Nephron (organoid): ENCODE measurements at regions not wholly inside any gene's neighbourhood (a gene's known extent, or its start where the extent isn't known, plus 50 kb on each side); places are given as distances from the start of the nearest gene placed in this dataset.
"Not testable (repeated sequence)": the region's sequence is repeated elsewhere in the genome, so short reads cannot be mapped to it uniquely, and the experiment has no call there.

Experiments
- H3K27ac Mint-ChIP-seq, 3 experiments: 2 replicates each; pipeline ENCODE4 v1.8.0; 2020; ENCODE audit warnings: mixed read lengths in 3 of 3, mild to moderate bottlenecking in 2 of 3, moderate library complexity in 1 of 3
- H3K27me3 Mint-ChIP-seq: 2 replicates; pipeline ENCODE4 v1.8.0; 2021; ENCODE audit warnings: low read depth, mild to moderate bottlenecking, moderate library complexity, mixed read lengths
- H3K36me3 Mint-ChIP-seq: 2 replicates; pipeline ENCODE4 v1.8.0; 2020; ENCODE audit warnings: low read depth, mixed read lengths
- H3K4me1 Mint-ChIP-seq: 2 replicates; pipeline ENCODE4 v1.8.0; 2020; ENCODE audit warnings: mixed read lengths
- H3K4me3 Mint-ChIP-seq, 3 experiments: 2 replicates each; pipeline ENCODE4 v1.8.0; 2020; ENCODE audit warnings: mild to moderate bottlenecking in 3 of 3, mixed read lengths in 3 of 3, moderate library complexity in 2 of 3
- H3K9me3 Mint-ChIP-seq: 2 replicates; pipeline ENCODE4 v1.8.0; 2020; ENCODE audit warnings: mixed read lengths
- TF ChIP-seq, protein P1 (sequence below), 3 experiments: fragments of 200-600 bp; sonication (generic); IDR thresholded peaks; one replicate each; pipeline ENCODE4 v1.5.0; 2021; ENCODE audit warnings: antibody characterized with exemption in 3 of 3; ENCODE audit not compliant: unreplicated experiment in 3 of 3

DNA sequence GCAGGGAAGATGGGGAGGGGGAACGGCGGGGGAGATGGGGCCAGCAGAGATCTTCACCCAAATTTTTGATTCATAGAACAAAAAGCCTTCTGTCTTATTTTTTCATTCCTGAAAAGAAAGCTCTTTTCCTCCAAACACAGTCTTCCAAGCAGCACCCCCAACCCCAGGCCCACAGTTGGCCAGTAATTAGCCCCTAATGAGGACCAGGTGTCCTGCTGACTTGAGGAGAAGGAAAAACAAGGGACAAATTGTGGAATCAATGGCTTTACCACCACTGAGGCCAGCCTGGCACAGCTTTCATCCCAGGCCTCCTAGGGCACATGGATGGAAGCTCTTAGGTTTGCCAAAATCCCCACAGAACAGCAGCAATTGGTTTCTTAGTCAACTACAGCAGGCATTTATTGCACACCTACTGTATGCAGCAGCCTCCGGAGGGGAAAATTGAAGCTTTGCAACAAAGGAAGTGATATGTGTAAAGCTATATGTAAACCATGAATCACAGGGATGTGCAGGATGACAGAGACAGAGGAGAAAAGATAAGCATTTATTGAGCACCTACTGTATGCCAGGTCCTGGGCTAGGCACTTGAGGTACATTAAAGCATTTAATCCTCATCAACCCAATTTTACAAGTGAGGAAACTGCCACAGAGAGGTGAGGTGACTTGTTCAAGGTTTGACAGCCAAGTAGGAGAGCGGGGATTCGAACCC lies 199.5 kb downstream of the TBC1D2B start:
- Mint-ChIP-seq H3K4me3 (no peak overlapping the region), H3K27me3 (peaks cover 14% of the 10 kb centered on the region), H3K36me3 (no peaks in the 10 kb centered on the region), H3K27ac (peak overlapping the region; percentile 27 to 77 (median 75)), H3K9me3 (no peaks in the 10 kb centered on the region), H3K4me1 (peaks cover 23% of the 10 kb centered on the region)
- TF ChIP-seq, protein P1, sequence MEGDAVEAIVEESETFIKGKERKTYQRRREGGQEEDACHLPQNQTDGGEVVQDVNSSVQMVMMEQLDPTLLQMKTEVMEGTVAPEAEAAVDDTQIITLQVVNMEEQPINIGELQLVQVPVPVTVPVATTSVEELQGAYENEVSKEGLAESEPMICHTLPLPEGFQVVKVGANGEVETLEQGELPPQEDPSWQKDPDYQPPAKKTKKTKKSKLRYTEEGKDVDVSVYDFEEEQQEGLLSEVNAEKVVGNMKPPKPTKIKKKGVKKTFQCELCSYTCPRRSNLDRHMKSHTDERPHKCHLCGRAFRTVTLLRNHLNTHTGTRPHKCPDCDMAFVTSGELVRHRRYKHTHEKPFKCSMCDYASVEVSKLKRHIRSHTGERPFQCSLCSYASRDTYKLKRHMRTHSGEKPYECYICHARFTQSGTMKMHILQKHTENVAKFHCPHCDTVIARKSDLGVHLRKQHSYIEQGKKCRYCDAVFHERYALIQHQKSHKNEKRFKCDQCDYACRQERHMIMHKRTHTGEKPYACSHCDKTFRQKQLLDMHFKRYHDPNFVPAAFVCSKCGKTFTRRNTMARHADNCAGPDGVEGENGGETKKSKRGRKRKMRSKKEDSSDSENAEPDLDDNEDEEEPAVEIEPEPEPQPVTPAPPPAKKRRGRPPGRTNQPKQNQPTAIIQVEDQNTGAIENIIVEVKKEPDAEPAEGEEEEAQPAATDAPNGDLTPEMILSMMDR (IDR thresholded peaks at IDR 0.05; ENCODE audit: unreplicated experiment in 3 of 3) = no peak

- H3K9me3 Mint-ChIP-seq, H3K36me3 Mint-ChIP-seq, H3K27ac Mint-ChIP-seq, H3K4me3 Mint-ChIP-seq: not testable (repeated sequence)
- Mint-ChIP-seq H3K4me1 (peaks cover 20% of the 10 kb centered on the region), H3K27me3 (peaks cover 15% of the 10 kb centered on the region)
Observed at GRCh38 chr15:77876107-77876820, 201.2 kb downstream of the TBC1D2B start.

GRCh38 chr15:77875066-77875721 lies 202.3 kb downstream of the TBC1D2B start:
- H3K36me3 Mint-ChIP-seq, H3K27ac Mint-ChIP-seq, H3K9me3 Mint-ChIP-seq, H3K4me3 Mint-ChIP-seq: not testable (repeated sequence)
- H3K4me1 Mint-ChIP-seq = peaks cover 21% of the 10 kb centered on the region
- H3K27me3 Mint-ChIP-seq = peaks cover 22% of the 10 kb centered on the region
- TF ChIP-seq, protein P1 (IDR thresholded peaks at IDR 0.05; ENCODE audit: unreplicated experiment in 3 of 3) = peak; percentile 57 to 67 (median 67)

GRCh38 chr15:77874063-77874462 lies 203.4 kb downstream of the TBC1D2B start:
- Mint-ChIP-seq H3K27ac (no peak overlapping the region), H3K9me3 (no peaks in the 10 kb centered on the region), H3K27me3 (peaks cover 22% of the 10 kb centered on the region), H3K36me3 (no peaks in the 10 kb centered on the region), H3K4me3 (no peak overlapping the region), H3K4me1 (peaks cover 17% of the 10 kb centered on the region)
- TF ChIP-seq, protein P1 (IDR thresholded peaks at IDR 0.05; ENCODE audit: unreplicated experiment in 3 of 3) = no peak

DNA sequence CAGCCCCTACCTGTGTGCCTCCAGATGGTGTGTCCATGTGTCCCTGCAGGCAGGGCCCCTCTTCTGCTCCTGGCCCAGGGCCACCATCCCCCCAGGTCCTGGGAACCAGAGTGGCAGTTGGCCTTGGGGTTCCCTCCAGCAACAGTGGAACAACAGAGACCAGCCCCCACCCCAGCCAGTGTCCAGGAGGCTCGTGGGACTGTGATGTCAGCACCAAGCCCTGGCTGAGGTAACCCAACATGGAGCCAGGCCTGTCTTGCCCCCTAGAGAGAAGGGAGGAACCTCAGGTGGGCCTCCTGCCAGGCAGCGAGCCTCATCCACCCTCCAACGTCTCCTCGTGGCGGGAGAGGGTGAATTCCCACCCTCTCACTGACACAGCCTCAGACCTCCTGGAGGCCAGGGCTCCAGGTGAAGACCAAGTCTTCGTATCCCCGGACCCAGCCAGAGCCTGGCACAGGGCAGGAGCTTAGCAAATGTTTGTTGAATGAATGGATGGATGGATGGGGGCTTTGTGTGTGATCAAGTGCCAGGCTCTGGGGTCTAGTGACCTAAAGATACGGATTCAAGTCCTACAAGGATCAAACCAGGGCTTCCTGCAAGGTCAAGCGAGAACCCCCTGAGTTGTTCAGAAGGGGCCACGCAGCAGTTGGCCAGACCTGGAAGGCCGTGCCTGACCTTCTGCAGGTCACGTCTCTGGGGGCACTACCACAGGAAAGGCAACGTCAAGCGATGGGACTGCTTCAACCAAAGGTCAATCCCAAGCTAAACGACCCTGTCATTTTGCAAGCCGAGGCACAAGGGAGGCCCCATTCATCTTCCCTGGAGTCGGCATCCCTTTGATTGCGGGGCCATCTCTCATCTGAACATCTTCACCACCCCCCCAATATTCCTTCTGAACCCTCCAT lies 204.7 kb downstream of the TBC1D2B start:
- H3K4me1 Mint-ChIP-seq = peaks cover 12% of the 10 kb centered on the region
- not testable (repeated sequence) for H3K9me3 Mint-ChIP-seq, H3K27ac Mint-ChIP-seq, H3K4me3 Mint-ChIP-seq, H3K36me3 Mint-ChIP-seq
- H3K27me3 Mint-ChIP-seq = peaks cover 22% of the 10 kb centered on the region

DNA sequence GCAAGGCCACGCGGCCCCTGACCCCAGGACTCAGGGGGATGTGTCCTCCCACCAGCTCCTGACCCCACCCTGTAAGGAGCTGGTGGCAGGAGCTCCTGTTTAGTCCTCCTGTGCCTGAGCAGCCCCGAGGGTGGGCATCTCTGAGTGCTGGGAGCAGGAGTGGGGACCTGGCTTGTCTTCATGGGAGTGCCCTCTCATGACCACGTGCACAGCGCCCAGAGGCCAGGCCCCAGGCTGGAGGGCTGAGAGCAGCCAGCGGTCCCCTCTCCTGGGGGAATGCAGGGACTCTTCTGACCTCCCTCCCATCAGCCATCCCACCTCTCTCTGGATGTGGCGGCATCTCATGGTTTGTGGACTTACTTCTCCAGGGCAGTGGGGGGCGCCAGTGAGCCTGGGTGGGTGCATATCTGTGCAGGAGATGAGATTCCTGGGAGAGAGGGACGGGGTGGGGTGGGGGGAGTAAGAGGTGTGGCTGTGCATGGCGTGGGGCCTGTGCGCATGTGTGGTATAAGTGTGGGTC lies 205.6 kb downstream of the TBC1D2B start:
- Mint-ChIP-seq H3K4me3 (no peak overlapping the region), H3K27ac (peak overlapping the region in 2 of 3 experiments; percentile 16 to 57), H3K27me3 (peaks cover 27% of the 10 kb centered on the region), H3K9me3 (no peaks in the 10 kb centered on the region), H3K4me1 (peaks cover 10% of the 10 kb centered on the region), H3K36me3 (no peaks in the 10 kb centered on the region)
- TF ChIP-seq, protein P1 (IDR thresholded peaks at IDR 0.05; ENCODE audit: unreplicated experiment in 3 of 3) = no peak
